MM.1S (cell line): ENCODE measurements at regions not wholly inside any gene's neighbourhood (a gene's known extent, or its start where the extent isn't known, plus 50 kb on each side); places are given as distances from the start of the nearest gene placed in this dataset.

Experiments used
- DNase-seq: peaks from one replicate; pipeline ENCODE4 v3.0.0-alpha.2; 2015
- H2AFZ ChIP-seq: fragments of 300-600 bp; sonication (generic); 2 replicates; pipeline ENCODE4 v1.6.0; 2016; ENCODE audit warnings: antibody characterized with exemption, low read length
- H3F3A ChIP-seq: fragments of 300-600 bp; sonication (generic); 2 replicates; pipeline ENCODE4 v1.6.1; 2016; ENCODE audit warnings: mild to moderate bottlenecking, antibody characterized with exemption, low read length, moderate library complexity, mixed read lengths; ENCODE audit not compliant: insufficient read depth
- H3K27ac ChIP-seq: fragments of 300-600 bp; sonication (generic); 2 replicates; pipeline ENCODE4 v1.5.1; 2016; ENCODE audit warnings: mild to moderate bottlenecking, low read length
- H3K27me3 ChIP-seq: fragments of 300-600 bp; sonication (generic); replicated peaks from 2 replicates; pipeline ENCODE4 v1.6.0; 2016; ENCODE audit warnings: low read length; ENCODE audit not compliant: insufficient read depth
- H3K36me3 ChIP-seq: fragments of 300-600 bp; sonication (generic); replicated peaks from 2 replicates; pipeline ENCODE4 v1.6.1; 2016; ENCODE audit warnings: mild to moderate bottlenecking, low read length, mixed read lengths; ENCODE audit not compliant: insufficient read depth
- H3K4me1 ChIP-seq: fragments of 300-600 bp; sonication (generic); 2 replicates; pipeline ENCODE4 v1.6.1; 2016; ENCODE audit warnings: low read length, mixed read lengths
- H3K4me2 ChIP-seq: fragments of 300-600 bp; sonication (generic); 2 replicates; pipeline ENCODE4 v1.6.0; 2016; ENCODE audit warnings: low read depth, low read length
- H3K4me3 ChIP-seq: fragments of 300-600 bp; sonication (generic); 2 replicates; pipeline ENCODE4 v1.5.1; 2016; ENCODE audit warnings: low read length, mixed read lengths
- H3K79me2 ChIP-seq: fragments of 300-600 bp; sonication (generic); 2 replicates; pipeline ENCODE4 v1.6.1; 2016; ENCODE audit warnings: mixed run types, low read length, mixed read lengths
- H3K9ac ChIP-seq: fragments of 300-600 bp; sonication (generic); 2 replicates; pipeline ENCODE4 v1.6.1; 2016; ENCODE audit warnings: low read length, mixed read lengths
- H3K9me2 ChIP-seq: fragments of 300-600 bp; sonication (generic); replicated peaks from 2 replicates; pipeline ENCODE4 v1.6.1; 2016; ENCODE audit warnings: mild to moderate bottlenecking, low read length, mixed read lengths; ENCODE audit not compliant: insufficient read depth
- H3K9me3 ChIP-seq: fragments of 300-600 bp; sonication (generic); replicated peaks from 2 replicates; pipeline ENCODE4 v1.6.1; 2016; ENCODE audit warnings: mild to moderate bottlenecking, low read length, mixed read lengths; ENCODE audit not compliant: insufficient read depth
- H4K20me1 ChIP-seq: fragments of 300-600 bp; sonication (generic); 2 replicates; pipeline ENCODE4 v1.6.1; 2016; ENCODE audit warnings: mild to moderate bottlenecking, low read length, moderate library complexity, mixed read lengths; ENCODE audit not compliant: insufficient read depth
- EZH2 ChIP-seq: fragments of 300-600 bp; sonication (generic); optimal IDR thresholded peaks from 2 replicates; pipeline ENCODE3; 2017; ENCODE audit warnings: low read depth, mild to moderate bottlenecking, antibody characterized with exemption, low read length, mixed read lengths
- EZH2phosphoT487 ChIP-seq: fragments of 300-600 bp; sonication (generic); IDR thresholded peaks from 2 replicates; pipeline ENCODE4 v1.6.1; 2018; ENCODE audit warnings: antibody characterized with exemption, low read length
- TF ChIP-seq, protein P1 (sequence below): fragments of 300-600 bp; sonication (generic); IDR thresholded peaks from 2 replicates; pipeline ENCODE4 v1.5.1; 2016; ENCODE audit warnings: antibody characterized with exemption, low read length, mixed read lengths

DNA sequence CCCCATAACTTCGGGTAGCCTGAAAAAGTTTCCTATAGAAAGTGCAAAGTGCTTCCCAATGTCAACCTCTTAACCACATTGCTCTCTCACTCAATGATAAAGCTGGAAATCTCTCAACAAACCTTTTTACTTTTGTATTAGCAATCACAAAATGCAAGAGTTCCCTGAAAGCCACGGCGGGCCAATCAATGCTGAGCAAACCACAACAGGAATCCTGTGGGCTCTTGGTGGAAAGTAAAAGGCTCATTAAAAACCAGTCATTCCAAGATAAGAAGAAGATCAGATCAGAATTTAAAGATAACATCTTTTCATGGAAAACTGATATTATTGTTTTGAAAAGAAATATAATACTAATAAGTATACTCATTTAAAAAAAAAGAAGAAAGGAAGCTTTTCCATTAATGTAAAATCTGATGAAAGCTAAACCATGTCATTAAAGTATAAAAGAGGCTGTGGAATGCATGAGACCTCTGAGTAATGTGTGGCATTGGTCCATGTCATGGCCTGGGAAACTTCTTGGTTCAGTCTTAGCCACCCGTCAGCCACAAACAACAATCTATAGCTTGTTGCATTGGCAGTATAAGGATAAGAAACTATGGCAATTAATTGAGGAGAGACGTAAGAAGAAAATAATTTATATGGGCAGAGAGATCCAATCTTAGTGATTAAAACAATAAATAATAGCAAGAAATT is 1066.1 kb upstream of the SORCS1 start:
- TF ChIP-seq EZH2 (no peak), EZH2phosphoT487 (no peak)
- TF ChIP-seq, protein P1, sequence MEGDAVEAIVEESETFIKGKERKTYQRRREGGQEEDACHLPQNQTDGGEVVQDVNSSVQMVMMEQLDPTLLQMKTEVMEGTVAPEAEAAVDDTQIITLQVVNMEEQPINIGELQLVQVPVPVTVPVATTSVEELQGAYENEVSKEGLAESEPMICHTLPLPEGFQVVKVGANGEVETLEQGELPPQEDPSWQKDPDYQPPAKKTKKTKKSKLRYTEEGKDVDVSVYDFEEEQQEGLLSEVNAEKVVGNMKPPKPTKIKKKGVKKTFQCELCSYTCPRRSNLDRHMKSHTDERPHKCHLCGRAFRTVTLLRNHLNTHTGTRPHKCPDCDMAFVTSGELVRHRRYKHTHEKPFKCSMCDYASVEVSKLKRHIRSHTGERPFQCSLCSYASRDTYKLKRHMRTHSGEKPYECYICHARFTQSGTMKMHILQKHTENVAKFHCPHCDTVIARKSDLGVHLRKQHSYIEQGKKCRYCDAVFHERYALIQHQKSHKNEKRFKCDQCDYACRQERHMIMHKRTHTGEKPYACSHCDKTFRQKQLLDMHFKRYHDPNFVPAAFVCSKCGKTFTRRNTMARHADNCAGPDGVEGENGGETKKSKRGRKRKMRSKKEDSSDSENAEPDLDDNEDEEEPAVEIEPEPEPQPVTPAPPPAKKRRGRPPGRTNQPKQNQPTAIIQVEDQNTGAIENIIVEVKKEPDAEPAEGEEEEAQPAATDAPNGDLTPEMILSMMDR: no peak

DNA sequence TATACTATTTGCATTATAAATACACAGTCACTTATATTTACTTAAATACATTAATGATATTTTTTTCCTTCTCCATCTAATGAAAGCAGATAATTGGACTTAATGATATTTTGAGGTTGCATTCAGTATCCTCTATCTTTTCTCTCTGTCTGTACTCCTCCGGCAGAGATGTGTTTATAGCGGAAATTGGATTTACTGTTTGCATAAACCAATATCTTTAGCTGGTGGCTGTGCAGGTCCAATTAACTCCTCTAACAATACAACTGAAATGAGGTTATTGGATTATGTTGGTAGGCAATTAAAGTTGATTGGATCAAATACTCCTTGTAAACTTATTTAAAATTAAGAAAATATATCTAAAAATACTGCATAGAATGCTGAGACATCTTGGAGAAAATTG is 1044.2 kb upstream of the SORCS1 start:
- Histone ChIP-seq H3K9ac (no peak overlapping the region), H3K27me3 (no peaks in the 10 kb centered on the region), H3K9me2 (no peaks in the 10 kb centered on the region), H3K27ac (no peak overlapping the region), H3K36me3 (no peaks in the 10 kb centered on the region), H2AFZ (no peak overlapping the region), H3K4me1 (no peaks in the 10 kb centered on the region), H3K79me2 (no peaks in the 10 kb centered on the region), H3K9me3 (no peaks in the 10 kb centered on the region), H4K20me1 (no peaks in the 10 kb centered on the region), H3F3A (no peaks in the 10 kb centered on the region), H3K4me3 (no peak overlapping the region), H3K4me2 (no peak overlapping the region)
- TF ChIP-seq EZH2 (no peak), EZH2phosphoT487 (no peak)
- TF ChIP-seq, protein P1: no peak
- no peak for DNase-seq

More for the DNA sequence above, 1066.1 kb upstream of the SORCS1 start:
- no peak overlapping the region for H2AFZ ChIP-seq
- H3K36me3 ChIP-seq: no peaks in the 10 kb centered on the region
- H4K20me1 ChIP-seq: no peaks in the 10 kb centered on the region
- H3K79me2 ChIP-seq: no peaks in the 10 kb centered on the region
- H3K4me1 ChIP-seq: no peaks in the 10 kb centered on the region
- no peaks in the 10 kb centered on the region for H3F3A ChIP-seq
- H3K4me3 ChIP-seq: no peak overlapping the region
- DNase-seq: no peak
- no peak overlapping the region for H3K27ac ChIP-seq
- H3K9ac ChIP-seq: no peak overlapping the region
- H3K4me2 ChIP-seq: no peak overlapping the region
- H3K27me3 ChIP-seq: no peaks in the 10 kb centered on the region
- H3K9me3 ChIP-seq: no peaks in the 10 kb centered on the region
- H3K9me2 ChIP-seq: no peaks in the 10 kb centered on the region

DNA sequence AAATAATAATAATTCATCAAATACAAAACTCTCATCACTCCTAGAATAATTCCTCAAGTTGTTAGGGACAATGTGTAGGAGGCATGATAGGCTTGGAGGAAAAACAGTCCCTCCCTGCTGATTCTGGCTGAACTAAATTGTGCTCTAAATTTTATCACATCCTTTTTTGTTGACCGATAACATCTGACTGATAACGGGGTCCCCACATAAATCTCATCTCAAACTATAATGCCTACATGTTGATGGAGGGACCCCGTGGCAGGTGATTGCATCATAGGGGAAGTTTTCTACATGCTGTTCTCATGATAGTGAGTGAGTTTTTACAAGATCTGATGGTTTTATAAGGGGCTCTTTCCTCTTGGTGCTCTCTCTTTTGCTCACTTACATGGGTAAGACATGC is 1043.5 kb upstream of the SORCS1 start:
- no peak overlapping the region for H3K9ac ChIP-seq

More for the DNA sequence above, 1043.5 kb upstream of the SORCS1 start:
- H3K36me3 ChIP-seq: no peaks in the 10 kb centered on the region
- no peak overlapping the region for H3K27ac ChIP-seq
- no peaks in the 10 kb centered on the region for H3K27me3 ChIP-seq
- TF ChIP-seq, protein P1: no peak
- H3K4me3 ChIP-seq: no peak overlapping the region
- H4K20me1 ChIP-seq: no peaks in the 10 kb centered on the region
- no peak for DNase-seq
- no peaks in the 10 kb centered on the region for H3K9me3 ChIP-seq
- no peaks in the 10 kb centered on the region for H3K4me1 ChIP-seq
- H3K79me2 ChIP-seq: no peaks in the 10 kb centered on the region
- no peak overlapping the region for H2AFZ ChIP-seq
- H3K4me2 ChIP-seq: no peak overlapping the region
- H3K9me2 ChIP-seq: no peaks in the 10 kb centered on the region
- no peaks in the 10 kb centered on the region for H3F3A ChIP-seq
